SK-N-MC (cell line): ENCODE measurements at regions not wholly inside any gene's neighbourhood (a gene's known extent, or its start where the extent isn't known, plus 50 kb on each side); places are given as distances from the start of the nearest gene placed in this dataset.

ENCODE experiments used
- DNase-seq: peaks from one replicate; pipeline ENCODE4 v3.0.0-alpha.2; 2011; ENCODE audit warnings: low read depth, low spot score
- H3K27ac ChIP-seq: fragments of 200-600 bp; sonication (generic); 2 replicates; pipeline ENCODE4 v1.5.1; 2016; ENCODE audit warnings: mixed run types
- H3K36me3 ChIP-seq: fragments of 200-600 bp; sonication (generic); 2 replicates; pipeline ENCODE4 v1.6.1; 2017; ENCODE audit warnings: antibody characterized with exemption, low read length, mixed read lengths; ENCODE audit not compliant: insufficient read depth
- H3K4me3 ChIP-seq: fragments of 200-600 bp; sonication (generic); 2 replicates; pipeline ENCODE4 v1.5.1; 2016
- H3K9ac ChIP-seq: fragments of 200-600 bp; sonication (generic); 2 replicates; pipeline ENCODE4 v1.8.0; 2017; ENCODE audit warnings: mixed run types, mixed read lengths; ENCODE audit not compliant: insufficient read length
- H3K9me3 ChIP-seq: fragments of 200-600 bp; sonication (generic); 2 replicates; pipeline ENCODE4 v1.6.1; 2017; ENCODE audit warnings: low read depth, mild to moderate bottlenecking, antibody characterized with exemption, low read length, moderate library complexity, mixed read lengths
- EZH2 ChIP-seq: fragments of 200-600 bp; sonication (generic); IDR thresholded peaks from one replicate; pipeline ENCODE4 v1.6.1; 2017; ENCODE audit warnings: antibody characterized with exemption
- FOXP2 ChIP-seq: optimal IDR thresholded peaks from 2 replicates; pipeline ENCODE3; 2011; ENCODE audit warnings: mild to moderate bottlenecking, moderate library complexity; ENCODE audit not compliant: insufficient read depth; ENCODE audit errors: extremely low read length, control extremely low read depth
- POLR2AphosphoS5 ChIP-seq: IDR thresholded peaks from 2 replicates; pipeline ENCODE4 v1.6.1; 2012; ENCODE audit warnings: mild to moderate bottlenecking, low read depth, low read length, borderline replicate concordance

DNA sequence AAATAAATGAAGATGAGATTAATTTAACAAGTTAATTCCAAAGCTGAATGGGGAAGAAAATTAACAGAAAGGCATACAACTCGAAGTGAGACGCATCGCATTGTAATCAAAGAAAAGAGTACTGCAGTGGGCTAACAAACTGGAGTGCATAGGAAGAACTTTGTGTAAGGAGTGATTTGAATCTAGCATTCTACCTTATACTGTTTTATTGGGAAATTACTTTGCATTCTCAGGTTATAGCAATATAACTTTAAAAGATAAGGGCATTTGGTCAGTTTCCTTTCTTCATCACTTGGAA, 124.5 kb upstream of the TLE4 start:
- H3K4me3 ChIP-seq: no peak overlapping the region
- no peak overlapping the region for H3K27ac ChIP-seq
- H3K36me3 ChIP-seq: no peaks in the 10 kb centered on the region
- H3K9ac ChIP-seq: no peak overlapping the region
- TF ChIP-seq EZH2 (no peak), FOXP2 (no peak), POLR2AphosphoS5 (no peak)
- no peaks in the 10 kb centered on the region for H3K9me3 ChIP-seq
- DNase-seq: no peak

DNA sequence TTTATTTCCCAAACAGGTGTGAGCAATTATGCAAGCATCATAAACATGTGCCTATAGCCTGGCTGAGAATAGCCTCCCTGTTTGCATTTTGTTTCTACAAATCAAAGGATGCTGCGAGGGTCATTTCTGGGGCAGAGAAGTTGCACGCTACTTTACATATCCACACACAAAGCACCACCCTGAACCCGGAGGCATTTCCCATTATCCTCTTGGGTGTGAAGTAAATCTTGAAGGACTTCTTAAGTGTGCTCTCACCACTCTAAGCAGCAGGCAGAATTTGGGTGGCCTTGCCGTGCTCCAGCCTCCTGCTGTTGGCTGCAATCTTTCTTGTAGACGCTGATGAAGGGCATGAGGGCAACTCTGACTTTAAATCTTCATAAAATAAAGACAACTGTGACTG, 124.0 kb upstream of the TLE4 start:
- DNase-seq: no peak
- no peaks in the 10 kb centered on the region for H3K36me3 ChIP-seq
- no peak overlapping the region for H3K4me3 ChIP-seq
- H3K27ac ChIP-seq: no peak overlapping the region
- H3K9ac ChIP-seq: no peak overlapping the region
- no peak for TF ChIP-seq EZH2
- TF ChIP-seq POLR2AphosphoS5: no peak
- TF ChIP-seq FOXP2: no peak
- no peaks in the 10 kb centered on the region for H3K9me3 ChIP-seq

DNA sequence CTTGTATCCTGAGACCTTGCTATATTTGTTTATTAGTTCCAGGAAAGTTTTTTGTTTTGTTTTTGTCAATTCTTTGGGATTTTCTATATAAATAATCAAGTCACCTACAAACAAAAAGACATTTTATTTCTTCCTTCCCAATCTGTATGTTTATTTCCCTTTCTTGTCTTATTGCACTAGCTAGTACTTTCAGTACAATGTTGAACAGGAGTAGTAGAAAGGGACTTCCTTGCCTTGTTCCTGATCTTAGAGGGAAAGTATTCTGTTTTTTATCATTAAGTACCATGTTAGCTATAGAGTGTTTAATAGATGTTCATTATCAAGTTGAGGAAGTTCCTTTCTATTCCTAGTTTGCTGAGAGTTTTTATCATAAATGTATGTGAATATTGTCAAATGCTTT, 119.5 kb upstream of the TLE4 start:
- no peak for TF ChIP-seq POLR2AphosphoS5
- Histone ChIP-seq H3K9ac (no peak overlapping the region), H3K27ac (no peak overlapping the region), H3K9me3 (no peaks in the 10 kb centered on the region), H3K36me3 (no peaks in the 10 kb centered on the region), H3K4me3 (no peak overlapping the region)
- no peak for DNase-seq

DNA sequence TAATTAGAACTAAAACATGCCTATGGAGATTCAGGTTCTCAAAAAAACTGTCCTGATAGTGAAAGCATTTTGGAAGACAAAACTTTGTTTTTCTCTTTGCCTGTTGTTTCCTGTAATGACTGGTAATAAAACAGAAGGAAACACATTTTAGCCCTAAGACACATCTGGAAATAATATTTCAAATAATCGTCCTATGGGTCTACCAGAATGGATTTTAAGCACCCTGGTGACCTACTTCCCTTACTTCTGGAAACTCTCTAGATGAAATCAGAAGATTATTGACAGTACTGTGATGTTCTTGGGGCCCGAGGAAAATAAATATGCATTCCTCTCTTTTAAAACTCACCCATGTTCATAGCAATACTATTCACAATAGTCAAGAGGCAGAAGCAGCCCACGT, 110.1 kb upstream of the TLE4 start:
- Histone ChIP-seq H3K36me3 (no peaks in the 10 kb centered on the region), H3K9me3 (no peaks in the 10 kb centered on the region), H3K4me3 (no peak overlapping the region), H3K9ac (no peak overlapping the region), H3K27ac (no peak overlapping the region)
- no peak for DNase-seq
- TF ChIP-seq EZH2: no peak
- no peak for TF ChIP-seq FOXP2
- TF ChIP-seq POLR2AphosphoS5: no peak

DNA sequence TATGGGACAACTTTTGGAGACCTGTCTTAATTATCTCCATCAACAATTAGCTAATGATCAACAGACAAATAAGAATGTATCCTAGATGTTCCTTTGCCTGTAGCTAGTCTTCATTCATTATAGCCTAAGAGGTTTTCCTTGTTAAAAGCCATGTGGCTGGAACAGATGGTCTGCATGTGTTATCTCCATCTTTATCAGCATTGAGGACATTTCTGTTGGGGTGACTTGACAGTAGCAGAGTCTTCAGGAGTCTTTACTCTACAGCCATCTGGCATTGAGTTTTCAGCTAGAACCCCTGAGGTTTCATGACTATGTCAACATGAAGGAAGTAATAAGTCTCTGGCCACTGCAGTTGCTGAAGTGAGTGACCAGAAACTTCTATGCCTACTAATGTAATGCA, 106.6 kb upstream of the TLE4 start:
- Histone ChIP-seq H3K27ac (no peak overlapping the region), H3K9me3 (no peaks in the 10 kb centered on the region), H3K4me3 (no peak overlapping the region), H3K9ac (no peak overlapping the region), H3K36me3 (no peaks in the 10 kb centered on the region)
- no peak for DNase-seq
- TF ChIP-seq FOXP2 (no peak), EZH2 (no peak), POLR2AphosphoS5 (no peak)

DNA sequence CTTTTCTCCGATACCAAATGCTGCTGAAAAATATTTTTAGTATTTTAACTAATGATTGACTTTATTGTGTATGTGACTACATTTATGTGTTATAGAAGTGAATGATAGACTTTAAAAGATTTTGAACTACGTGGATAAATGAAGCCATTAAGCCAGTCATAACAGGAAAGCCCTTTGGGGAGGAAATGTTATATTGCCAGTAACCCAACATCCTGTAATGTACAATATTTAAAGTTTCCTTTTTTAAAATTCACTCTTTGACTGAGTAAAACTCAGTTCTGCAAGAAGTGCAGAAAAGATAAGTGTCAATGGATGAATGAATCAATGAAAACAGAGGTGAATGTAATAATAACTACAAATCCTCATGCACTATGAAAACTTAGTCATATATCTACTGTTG, 102.6 kb upstream of the TLE4 start:
- Histone ChIP-seq H3K9me3 (no peaks in the 10 kb centered on the region), H3K36me3 (no peaks in the 10 kb centered on the region), H3K9ac (no peak overlapping the region), H3K27ac (no peak overlapping the region), H3K4me3 (no peak overlapping the region)
- TF ChIP-seq EZH2 (no peak), FOXP2 (no peak), POLR2AphosphoS5 (no peak)
- no peak for DNase-seq

DNA sequence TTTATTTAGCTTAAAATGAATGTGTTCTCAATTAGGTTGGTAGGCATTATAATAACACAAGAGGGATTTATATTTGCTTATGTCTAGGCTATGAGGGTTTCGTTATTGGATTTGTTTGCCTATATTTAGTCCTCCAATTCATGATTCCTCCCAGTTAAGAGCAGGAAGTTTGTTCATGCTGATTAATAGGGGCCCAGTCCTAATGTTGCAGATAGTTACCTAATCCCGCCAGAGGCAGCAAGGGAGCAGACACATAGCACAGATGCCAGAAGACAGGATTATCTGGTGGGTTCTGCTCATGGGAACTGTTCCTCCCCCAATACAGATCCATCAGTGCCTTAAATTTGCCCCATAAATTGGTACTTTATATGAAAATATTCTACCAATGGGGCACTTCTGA, 100.8 kb upstream of the TLE4 start:
- H3K27ac ChIP-seq: no peak overlapping the region
- no peaks in the 10 kb centered on the region for H3K36me3 ChIP-seq
- no peak for DNase-seq
- no peak overlapping the region for H3K4me3 ChIP-seq
- no peak overlapping the region for H3K9ac ChIP-seq
- no peak for TF ChIP-seq POLR2AphosphoS5
- TF ChIP-seq EZH2: no peak
- no peak for TF ChIP-seq FOXP2
- no peaks in the 10 kb centered on the region for H3K9me3 ChIP-seq

DNA sequence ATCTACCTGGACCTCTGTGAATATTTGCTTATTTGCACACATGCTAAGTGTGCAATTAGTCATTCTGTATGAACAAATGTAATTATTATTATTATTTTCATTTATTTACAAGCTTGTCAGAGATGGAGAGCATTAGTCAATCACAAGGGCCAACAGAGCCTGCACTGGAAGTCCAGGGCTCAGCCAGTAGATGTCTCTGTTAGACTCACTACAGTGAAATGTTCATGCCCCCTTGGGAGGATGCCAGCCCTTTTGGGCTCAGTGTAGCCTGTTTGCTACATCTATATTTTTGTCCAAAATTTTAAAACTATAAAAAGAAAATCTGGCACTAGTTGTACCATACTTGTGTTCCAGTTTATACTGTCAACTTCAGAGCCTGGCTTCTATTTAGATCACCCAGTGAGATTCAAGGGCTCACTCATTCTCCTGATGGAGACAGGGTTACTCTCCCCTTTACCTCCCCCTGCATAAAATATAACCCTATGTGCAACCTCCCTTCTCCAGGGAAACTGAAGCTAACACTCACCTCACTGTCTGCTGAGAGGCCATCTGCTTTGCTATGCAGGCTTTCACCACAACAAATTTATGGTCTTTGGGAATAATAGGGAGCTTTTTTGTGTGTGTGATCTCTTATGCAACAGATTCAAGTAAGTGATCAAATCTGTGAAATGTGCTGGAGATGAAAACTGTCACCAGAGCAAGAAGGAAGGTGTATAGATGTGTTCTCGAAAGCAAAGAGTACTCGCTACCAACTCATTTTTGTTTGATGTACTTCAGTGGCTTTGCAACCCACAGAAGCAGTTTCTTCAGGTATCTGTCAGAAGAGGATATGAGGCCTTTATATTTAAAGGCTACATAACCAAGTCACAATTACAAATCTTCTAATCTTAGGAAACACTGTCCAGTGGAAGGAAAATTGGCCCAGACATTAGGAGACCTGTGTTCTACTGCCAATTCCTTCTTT, 99.9 kb upstream of the TLE4 start:
- TF ChIP-seq POLR2AphosphoS5 (no peak), EZH2 (no peak), FOXP2 (no peak)
- Histone ChIP-seq H3K9ac (no peak overlapping the region), H3K9me3 (no peaks in the 10 kb centered on the region), H3K36me3 (no peaks in the 10 kb centered on the region), H3K4me3 (no peak overlapping the region), H3K27ac (no peak overlapping the region)
- DNase-seq: no peak

DNA sequence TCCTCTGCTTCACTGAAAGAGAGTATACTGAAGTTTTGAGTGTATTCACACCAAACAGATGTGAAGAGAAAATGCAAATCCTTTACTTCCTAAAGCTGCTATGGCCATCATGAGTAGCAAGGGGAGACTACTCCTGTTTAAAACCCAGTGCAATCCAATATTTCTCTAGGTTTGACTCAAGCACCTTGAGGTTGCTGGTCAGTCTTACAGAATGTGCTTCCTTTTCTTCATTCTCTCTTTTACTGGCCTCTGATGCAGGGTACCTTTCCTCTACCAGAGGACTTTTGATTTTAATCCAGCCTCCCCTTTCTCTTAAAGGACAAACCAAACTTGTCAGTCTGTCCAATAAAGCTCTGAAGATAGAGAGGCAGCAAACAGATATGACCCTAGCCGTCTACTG, 98.1 kb upstream of the TLE4 start:
- H3K27ac ChIP-seq: no peak overlapping the region
- no peak for DNase-seq
- H3K9ac ChIP-seq: no peak overlapping the region
- TF ChIP-seq POLR2AphosphoS5 (no peak), FOXP2 (no peak), EZH2 (no peak)
- H3K36me3 ChIP-seq: no peaks in the 10 kb centered on the region
- no peak overlapping the region for H3K4me3 ChIP-seq
- H3K9me3 ChIP-seq: no peaks in the 10 kb centered on the region

DNA sequence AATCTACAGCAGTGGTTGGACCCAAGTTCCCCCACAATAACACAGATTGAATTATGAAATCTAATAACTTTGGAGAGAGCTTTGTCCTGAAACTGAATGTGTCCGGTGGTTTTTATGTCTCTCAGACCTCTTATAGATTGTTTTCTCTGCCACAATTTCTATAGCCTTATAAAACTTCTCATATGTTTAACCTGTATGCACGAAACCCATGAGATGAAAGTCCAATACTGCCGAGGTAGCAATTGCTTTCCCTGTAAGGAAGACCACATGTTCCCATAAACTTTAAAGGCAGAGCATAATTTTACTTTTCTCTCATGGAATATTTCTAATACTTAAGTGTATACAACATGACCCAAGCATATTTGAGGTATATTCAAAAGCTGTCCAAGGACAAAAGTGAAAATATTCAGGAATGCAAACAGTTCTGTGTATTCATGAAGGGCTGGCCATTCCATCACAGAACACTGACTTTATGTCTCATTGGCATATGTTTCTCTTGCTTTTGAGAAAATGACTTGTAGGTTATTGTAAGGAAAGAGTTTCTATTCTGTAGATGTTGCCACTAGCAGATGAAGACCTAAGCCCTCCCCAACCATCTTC, 94.4 kb upstream of the TLE4 start:
- no peak overlapping the region for H3K4me3 ChIP-seq
- DNase-seq: no peak
- no peaks in the 10 kb centered on the region for H3K36me3 ChIP-seq
- TF ChIP-seq FOXP2: no peak
- TF ChIP-seq POLR2AphosphoS5: no peak
- TF ChIP-seq EZH2: no peak
- H3K27ac ChIP-seq: no peak overlapping the region
- H3K9me3 ChIP-seq: no peaks in the 10 kb centered on the region
- no peak overlapping the region for H3K9ac ChIP-seq
